ENCODE measurements at regions not wholly inside any gene's neighbourhood (a gene's known extent, or its start where the extent isn't known, plus 50 kb on each side); places are given as distances from the start of the nearest gene placed in this dataset.

GRCh38 chr20:37590938-37591490 is 63.3 kb upstream of the BLCAP start:
- no peaks in the 10 kb centered on the region for H3K4me1 ChIP-seq
- H3K27ac ChIP-seq, result no peak overlapping the region
- H3K27me3 ChIP-seq, result peaks cover 3% of the 10 kb centered on the region
- no peaks in the 10 kb centered on the region for H3K36me3 ChIP-seq
- no peak overlapping the region for H3K9ac ChIP-seq (ENCODE audit: low read depth in 2 of 2, low read length in 2 of 2)
- no peak for DNase-seq
- TF ChIP-seq CTCF (IDR thresholded peaks at IDR 0.05), result no peak
- intact Hi-C loops (cut with DNase I), result no loop called here
- H3K9me3 ChIP-seq, result no peaks in the 10 kb centered on the region
- H3K4me3 ChIP-seq, result no peak overlapping the region

- Histone ChIP-seq H3K27ac (no peak overlapping the region), H3K27me3 (no peaks in the 10 kb centered on the region), H3K4me3 (no peak overlapping the region), H3K9me3 (no peaks in the 10 kb centered on the region), H3K4me1 (no peaks in the 10 kb centered on the region), H3K36me3 (no peaks in the 10 kb centered on the region), H3K9ac (ENCODE audit: low read depth in 2 of 2, low read length in 2 of 2) (no peak overlapping the region)
- no peak for DNase-seq
- intact Hi-C loops (cut with DNase I), result no loop called here
- no peak for TF ChIP-seq CTCF (IDR thresholded peaks at IDR 0.05)
Measured at GRCh38 chr20:37586078-37586477, 58.4 kb upstream of the BLCAP start.

- Histone ChIP-seq H3K9me3 (no peaks in the 10 kb centered on the region), H3K27ac (no peak overlapping the region), H3K4me1 (no peaks in the 10 kb centered on the region), H3K9ac (ENCODE audit: low read depth in 2 of 2, low read length in 2 of 2) (no peak overlapping the region), H3K4me3 (no peak overlapping the region), H3K27me3 (no peaks in the 10 kb centered on the region), H3K36me3 (no peaks in the 10 kb centered on the region)
- intact Hi-C loops (cut with DNase I), result no loop called here
- no peak for TF ChIP-seq CTCF (IDR thresholded peaks at IDR 0.05)
- DNase-seq, result no peak
Measured at GRCh38 chr20:37584238-37584807, 56.6 kb upstream of the BLCAP start.

- no peak for DNase-seq
- no peak overlapping the region for H3K9ac ChIP-seq (ENCODE audit: low read depth in 2 of 2, low read length in 2 of 2)
- H3K4me3 ChIP-seq, result no peak overlapping the region
- TF ChIP-seq CTCF (IDR thresholded peaks at IDR 0.05), result no peak
- H3K9me3 ChIP-seq, result no peaks in the 10 kb centered on the region
- intact Hi-C loops (cut with DNase I), result no loop called here
- H3K36me3 ChIP-seq, result no peaks in the 10 kb centered on the region
- H3K4me1 ChIP-seq, result no peaks in the 10 kb centered on the region
- no peaks in the 10 kb centered on the region for H3K27me3 ChIP-seq
- no peak overlapping the region for H3K27ac ChIP-seq
Measured at GRCh38 chr20:37581246-37581645, 53.6 kb upstream of the BLCAP start.

GRCh38 chr20:37580069-37580468 is 52.4 kb upstream of the BLCAP start:
- no peaks in the 10 kb centered on the region for H3K36me3 ChIP-seq
- intact Hi-C loops (cut with DNase I), result no loop called here
- no peak for DNase-seq
- no peaks in the 10 kb centered on the region for H3K4me1 ChIP-seq
- H3K9ac ChIP-seq (ENCODE audit: low read depth in 2 of 2, low read length in 2 of 2), result no peak overlapping the region
- H3K4me3 ChIP-seq, result no peak overlapping the region
- no peaks in the 10 kb centered on the region for H3K27me3 ChIP-seq
- H3K27ac ChIP-seq, result no peak overlapping the region
- H3K9me3 ChIP-seq, result no peaks in the 10 kb centered on the region
- TF ChIP-seq CTCF (IDR thresholded peaks at IDR 0.05), result no peak

All from colonic mucosa (tissue), 4 donors.